ENCODE measurements at regions not wholly inside any gene's neighbourhood (a gene's known extent, or its start where the extent isn't known, plus 50 kb on each side); places are given as distances from the start of the nearest gene placed in this dataset.

DNA sequence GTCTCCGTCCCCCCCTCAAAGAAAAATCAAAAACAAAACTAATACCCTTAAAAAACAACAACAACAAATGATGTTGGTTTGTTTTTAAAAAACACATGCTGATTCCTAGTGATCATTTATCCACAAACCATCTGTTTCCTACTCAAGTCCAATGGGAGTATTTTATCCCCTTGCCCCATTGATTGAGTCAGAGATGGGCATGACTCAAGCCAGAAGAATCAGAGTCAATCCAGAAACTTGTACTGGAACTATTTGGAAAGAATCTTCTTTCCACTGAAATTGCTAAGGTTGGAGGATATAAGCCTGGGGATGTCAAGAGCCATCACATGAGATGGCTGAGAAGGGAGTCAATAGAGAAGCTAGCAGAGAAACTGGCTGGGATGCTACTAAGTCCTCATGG is 176.4 kb downstream of the MIS18A start:
- TF ChIP-seq, protein P1, sequence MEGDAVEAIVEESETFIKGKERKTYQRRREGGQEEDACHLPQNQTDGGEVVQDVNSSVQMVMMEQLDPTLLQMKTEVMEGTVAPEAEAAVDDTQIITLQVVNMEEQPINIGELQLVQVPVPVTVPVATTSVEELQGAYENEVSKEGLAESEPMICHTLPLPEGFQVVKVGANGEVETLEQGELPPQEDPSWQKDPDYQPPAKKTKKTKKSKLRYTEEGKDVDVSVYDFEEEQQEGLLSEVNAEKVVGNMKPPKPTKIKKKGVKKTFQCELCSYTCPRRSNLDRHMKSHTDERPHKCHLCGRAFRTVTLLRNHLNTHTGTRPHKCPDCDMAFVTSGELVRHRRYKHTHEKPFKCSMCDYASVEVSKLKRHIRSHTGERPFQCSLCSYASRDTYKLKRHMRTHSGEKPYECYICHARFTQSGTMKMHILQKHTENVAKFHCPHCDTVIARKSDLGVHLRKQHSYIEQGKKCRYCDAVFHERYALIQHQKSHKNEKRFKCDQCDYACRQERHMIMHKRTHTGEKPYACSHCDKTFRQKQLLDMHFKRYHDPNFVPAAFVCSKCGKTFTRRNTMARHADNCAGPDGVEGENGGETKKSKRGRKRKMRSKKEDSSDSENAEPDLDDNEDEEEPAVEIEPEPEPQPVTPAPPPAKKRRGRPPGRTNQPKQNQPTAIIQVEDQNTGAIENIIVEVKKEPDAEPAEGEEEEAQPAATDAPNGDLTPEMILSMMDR (conservative IDR thresholded peaks at IDR 0.05; ENCODE audit: low read depth, low read length): no peak
- TF ChIP-seq EZH2 (IDR thresholded peaks at IDR 0.05; ENCODE audit: borderline replicate concordance, low read depth, low read length, poor library complexity, severe bottlenecking): no peak

Measured in A673 (cell line).